ENCODE measurements at regions not wholly inside any gene's neighbourhood (a gene's known extent, or its start where the extent isn't known, plus 50 kb on each side); places are given as distances from the start of the nearest gene placed in this dataset.

- no peak for TF ChIP-seq NR4A1 (CRISPR knock-in tag; IDR thresholded peaks at IDR 0.05)
- TF ChIP-seq NR4A1 (tag; IDR thresholded peaks at IDR 0.05), result no peak
- no peak for TF ChIP-seq HMG20B (CRISPR knock-in tag; IDR thresholded peaks at IDR 0.05)
Observed at GRCh38 chr1:59017501-59018231, 233.8 kb upstream of the JUN start.
